ENCODE measurements at regions not wholly inside any gene's neighbourhood (a gene's known extent, or its start where the extent isn't known, plus 50 kb on each side); places are given as distances from the start of the nearest gene placed in this dataset.
"Not testable (repeated sequence)": the region's sequence is repeated elsewhere in the genome, so short reads cannot be mapped to it uniquely, and the experiment has no call there.

DNA sequence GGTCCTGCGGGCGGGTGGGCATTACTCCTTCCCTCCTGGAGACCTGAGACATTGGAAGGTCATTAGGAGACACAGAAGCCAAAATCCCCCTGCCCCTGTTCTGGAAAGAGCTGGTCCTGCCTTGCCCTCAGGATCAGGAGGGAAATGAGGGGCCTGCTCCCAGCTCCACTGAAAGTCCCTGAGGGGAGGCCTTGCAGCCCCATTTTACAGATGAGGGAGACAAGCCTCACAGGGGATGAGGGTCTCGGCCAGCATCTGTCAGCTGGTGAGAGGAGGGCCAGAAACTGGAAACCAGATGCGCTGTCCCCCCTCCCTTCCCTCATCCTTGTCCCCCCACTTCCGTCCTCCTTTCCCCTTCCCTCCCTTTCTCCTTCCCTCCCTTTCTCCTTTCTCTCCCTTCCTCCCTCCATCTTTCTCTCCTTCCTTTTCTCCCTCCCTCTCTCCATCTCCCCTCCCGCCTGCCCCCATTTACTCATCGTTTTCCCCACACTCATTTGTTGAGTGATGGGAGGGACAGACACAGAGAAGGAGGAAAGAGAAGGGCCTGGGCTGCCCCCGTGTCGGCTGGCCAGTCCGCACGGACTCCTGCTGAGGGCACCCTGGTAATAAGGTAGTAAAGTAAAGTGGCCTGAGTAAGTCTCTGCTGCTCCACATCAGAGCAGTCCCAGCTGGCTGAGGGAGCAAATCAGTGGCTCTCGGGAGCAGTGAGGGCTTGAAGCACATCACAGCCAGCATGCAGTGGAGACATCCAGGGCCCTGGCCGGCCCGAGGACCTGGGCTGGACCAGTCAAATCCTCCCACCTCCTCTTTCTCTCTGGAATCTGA is 112.4 kb upstream of the ALDH1A3 start:
- no peak for DNase-seq (ENCODE audit: low spot score)

DNA sequence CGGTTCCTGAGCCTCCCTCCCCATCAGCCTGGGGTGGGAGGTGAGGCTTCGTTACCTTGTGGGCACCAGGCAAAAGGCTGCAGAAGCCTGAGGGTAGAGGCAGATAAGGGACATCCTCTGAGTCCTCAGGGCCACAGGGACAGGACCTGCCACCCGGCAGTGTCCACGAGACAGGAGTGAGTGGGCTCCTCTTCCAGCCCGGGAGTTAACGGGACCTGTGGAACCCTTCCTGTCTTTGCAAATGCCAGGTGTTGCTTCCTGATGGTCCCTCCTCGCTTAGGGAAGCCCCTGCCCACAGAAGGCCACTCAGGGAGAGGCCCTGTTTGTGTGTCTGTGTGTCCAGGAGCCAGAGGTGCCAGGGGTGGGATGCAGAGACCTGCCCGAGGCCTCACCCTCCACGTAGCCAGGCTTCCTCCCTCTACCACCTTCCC is 111.1 kb upstream of the ALDH1A3 start:
- DNase-seq (ENCODE audit: low spot score), result peak; percentile 1

DNA sequence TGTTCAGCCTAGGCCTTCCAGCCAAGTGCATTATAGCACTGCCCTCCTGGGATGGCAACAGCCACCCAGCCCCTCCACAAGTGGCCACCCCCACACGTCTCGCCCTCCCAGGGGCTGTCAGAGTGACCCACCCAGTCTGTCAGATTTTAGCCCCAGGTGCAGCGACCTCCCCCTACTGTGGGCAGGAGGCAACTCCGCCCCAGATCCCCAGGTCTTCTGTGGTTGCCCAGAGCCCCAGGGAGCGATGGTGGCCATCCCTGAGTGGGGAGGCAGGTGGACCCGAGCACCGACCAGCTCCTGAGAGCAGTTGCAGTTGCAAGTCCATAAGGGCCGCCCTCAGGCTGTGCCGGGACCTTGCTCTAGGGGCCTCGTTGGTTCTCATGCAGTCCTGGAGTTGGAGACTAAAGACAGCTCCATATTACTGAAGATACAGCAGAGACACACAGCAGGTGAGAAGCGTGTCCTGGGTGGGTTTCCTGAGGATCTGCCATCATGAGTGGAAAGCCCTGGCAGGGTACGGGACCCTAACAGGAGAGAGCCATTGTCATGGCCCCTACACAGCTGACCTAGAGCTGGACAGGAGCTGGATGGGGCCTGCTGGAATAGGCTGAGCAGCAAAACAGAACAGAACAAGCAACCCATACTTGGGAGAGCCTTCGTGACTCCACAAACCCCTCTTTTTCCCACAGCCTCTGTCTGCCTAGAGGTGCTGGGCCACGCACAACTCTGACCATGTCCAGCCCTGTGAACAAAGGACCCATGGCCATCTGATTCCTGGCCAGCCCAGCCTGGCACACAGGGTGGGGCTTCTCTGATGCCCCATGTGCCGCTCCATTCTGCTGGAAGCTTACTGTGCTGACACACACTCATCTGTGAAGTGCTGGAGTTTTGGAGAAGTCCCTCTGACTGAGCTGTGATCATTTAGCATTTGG is 110.3 kb upstream of the ALDH1A3 start:
- DNase-seq (ENCODE audit: low spot score), result no peak

DNA sequence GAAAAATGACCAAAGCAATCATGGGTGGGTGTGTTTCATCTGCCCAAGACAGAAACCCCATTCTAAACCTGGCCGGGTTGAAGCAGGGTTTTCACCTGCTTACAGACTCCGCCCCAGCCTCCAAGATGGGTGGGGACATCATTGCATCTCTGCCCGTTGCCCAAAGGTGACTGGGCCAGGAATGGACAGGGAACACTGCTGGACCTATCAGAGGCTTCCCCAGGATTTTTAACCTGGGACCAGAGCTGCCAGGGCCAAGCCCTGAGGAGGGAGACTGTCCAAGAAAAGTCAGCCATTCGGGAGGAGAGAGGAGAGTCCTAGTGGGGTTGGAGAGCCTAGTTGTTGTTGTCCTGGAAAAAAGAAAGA is 109.7 kb upstream of the ALDH1A3 start:
- no peak for DNase-seq (ENCODE audit: low spot score)

DNA sequence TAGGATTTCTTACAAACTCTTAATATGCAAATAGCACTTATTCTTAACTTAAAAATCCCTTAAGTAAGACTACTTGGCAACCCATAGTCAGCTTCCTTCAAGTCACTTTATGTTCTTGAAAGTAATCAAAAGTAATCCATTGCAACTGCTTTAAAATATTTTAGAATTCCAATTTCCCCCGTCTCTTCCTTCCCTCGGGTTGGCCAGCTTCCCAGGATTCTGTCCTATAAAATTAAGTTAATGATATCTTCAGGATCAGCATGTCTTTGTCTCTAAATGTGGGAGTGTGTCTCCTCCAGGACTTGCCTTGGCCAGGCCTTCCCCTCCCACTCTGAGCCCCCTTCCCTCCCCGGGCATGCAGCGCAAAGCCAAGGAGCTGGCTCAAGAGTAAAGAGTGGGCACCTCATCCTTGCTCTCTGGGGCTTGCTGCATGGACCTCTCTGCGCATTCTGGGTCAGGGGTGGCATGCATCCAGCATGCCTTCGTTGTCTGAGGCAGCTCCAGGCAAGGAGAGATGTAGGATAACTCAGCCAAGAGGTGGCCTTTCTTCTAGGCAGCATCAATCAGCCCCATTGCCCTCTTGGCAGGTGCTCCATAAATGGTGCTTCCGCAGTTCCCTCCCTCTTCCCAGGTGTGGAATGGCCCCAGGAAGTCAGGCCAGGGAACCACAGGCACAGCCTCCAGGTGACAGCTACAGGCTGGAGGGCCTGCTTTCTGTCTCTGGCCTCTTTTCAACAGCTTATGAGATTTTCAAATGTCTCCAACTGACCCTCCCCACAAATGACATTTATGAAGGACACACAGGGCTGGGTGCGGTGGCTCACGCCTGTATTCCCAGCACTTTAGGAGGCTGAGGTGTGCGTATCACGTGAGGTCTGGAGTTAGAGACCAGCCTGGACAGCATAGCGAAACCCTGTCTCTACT is 108.7 kb upstream of the ALDH1A3 start:
- peak; percentile 62 for DNase-seq (ENCODE audit: low spot score)

DNA sequence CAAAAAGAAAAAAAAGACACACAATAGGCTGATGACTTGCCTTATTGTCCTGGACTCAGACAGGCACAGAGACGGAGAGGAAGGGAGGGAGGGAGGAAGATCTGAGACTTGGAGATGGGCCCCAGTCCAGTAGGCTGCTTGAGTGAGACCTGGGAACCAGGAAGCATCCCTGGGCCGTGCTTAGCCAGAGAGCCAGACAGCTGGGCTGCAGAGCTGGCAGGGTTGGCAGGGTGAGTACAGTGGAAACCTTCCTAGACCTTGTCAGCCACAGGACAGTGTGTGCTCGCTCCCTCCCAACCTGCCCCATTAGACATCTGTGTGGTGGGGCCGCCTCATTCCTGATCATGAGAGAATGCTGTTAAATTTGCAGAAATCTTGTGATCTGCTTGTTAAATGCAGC is 107.9 kb upstream of the ALDH1A3 start:
- DNase-seq (ENCODE audit: low spot score), result peak; percentile 27

DNA sequence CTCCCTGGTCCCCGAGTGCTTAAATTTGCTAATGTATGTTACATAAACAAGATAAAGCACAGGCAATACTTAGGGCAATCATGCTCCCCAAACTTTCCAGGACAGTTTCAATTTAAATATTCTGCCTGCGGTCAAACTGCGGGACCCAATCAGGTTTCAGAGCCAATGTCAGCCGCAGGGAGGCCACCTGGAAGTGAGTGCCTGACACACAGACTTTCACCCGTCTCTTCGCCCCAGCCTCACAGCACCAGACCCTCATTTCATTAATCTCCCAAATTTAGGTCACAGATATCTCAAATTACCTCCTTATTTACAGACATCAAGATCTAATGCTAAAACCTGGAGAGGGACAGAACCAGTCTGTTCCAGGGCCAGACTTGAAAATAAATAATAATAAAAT is 107.2 kb upstream of the ALDH1A3 start:
- no peak for DNase-seq (ENCODE audit: low spot score)

DNA sequence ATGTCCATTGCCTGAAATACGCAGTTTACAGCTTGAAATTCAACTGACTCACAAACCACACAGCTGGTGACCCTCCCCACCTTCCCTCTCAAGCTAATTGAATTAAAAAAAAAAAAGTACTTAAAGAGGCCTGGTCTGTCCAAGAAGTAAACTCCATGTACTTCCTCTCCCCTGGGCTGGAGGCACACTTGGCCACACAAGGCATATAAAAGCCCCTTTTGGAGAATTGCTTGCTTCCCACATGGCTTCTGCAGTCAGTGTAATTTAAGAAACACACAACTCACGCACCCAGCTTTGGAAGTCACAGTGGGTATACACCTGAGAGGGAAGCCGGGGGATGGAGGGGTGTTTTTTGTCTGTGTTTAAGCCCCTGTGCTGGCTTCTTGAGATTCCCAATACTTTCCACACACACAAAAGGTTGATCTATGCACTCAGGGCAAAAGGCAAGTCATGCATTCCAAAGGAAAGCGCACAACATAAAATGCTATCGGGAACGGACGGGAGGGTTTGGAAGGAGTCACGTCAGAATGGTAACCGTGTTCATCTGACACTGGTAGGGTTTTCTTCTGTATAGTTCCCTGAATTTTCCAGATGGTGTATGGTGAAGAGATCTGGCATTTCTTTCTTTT is 106.6 kb upstream of the ALDH1A3 start:
- DNase-seq (ENCODE audit: low spot score), result peak; percentile 87

DNA sequence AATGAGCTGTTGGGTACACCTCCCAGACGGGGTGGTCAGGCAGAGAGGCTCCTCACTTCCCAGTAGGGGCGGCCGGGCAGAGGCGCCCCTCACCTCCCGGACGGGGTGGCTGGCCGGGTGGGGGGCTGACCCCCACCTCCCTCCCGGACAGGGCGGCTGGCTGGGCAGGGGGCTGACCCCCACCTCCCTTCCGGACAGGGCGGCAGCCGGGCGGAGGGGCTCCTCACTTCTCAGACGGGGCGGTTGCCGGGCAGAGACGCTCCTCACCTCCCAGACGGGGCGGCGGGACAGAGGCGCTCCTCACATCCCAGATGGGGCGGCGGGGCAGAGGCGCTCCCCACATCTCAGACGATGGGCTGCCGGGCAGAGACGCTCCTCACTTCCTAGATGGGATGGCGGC is 105.6 kb upstream of the ALDH1A3 start:
- not testable (repeated sequence) for DNase-seq (ENCODE audit: low spot score)

DNA sequence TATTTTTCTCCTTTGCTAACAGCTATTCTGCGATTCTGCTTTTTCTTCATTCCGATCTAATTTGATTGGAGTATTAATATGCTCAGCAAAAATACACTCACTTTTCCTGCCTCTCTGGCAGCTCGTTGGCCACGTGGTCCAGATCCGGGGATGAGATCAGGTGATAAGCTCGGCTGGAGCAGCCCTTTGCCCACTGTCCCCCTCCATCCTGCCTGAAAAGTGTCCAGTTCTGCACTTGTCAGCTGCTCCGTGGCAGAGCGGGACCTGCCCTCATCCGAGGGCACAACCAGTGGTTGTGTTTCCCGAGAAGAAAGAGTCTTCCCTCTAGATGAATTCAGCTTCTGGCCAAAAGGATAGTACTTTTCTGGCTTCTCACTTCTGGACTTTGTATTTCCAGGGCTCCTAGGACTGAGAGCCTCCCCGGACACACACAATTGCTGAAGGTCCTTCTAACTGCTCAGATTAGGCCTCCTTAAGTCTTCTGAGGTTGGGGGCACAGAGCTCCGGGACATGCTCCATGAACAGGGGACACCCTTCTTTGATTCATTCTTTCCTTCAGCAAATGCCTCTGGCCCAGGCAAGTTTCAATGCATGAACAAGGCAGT is 103.9 kb upstream of the ALDH1A3 start:
- peak; percentile 10 for DNase-seq (ENCODE audit: low spot score)

DNA sequence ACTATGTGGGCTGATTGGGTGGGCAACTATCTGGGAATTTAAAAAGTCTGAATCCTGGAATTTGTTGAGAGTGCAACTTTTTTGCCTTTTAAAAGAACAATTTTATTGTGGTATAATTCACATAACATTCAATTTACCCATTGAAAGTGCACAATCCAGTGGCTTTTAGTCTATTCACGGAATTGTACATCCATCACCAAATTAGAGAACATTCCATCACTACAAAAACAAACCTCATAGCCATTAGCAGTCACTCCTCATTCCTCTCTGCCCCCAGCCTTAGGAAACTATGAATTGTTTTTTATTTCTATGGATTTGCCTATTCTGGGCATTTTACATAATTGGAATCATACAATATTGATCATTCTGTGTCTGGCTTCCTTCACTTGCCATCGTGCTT is 101.8 kb upstream of the ALDH1A3 start:
- DNase-seq (ENCODE audit: low spot score), result no peak

DNA sequence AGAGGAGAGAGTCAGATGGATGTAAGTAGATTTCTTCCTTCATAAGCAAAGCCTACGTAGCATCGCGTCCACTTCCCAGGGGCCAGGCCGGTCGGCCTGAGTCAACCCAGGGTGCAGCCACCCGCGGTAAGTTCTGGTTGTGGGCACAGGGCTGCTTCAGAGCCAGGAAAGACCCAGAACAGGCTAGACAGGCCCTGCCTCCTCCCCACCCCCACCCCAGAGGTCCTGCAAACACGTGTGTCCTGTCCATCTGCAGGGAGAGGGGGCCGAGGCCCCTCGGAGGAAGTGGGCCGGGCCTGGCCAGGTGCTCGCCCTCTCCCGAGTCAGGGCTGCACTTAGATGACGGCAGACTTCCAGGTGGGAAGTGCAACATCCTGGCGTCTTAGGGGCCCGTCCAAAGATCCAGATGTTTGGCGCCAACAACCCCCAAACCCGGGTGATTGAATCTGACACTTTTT is 100.8 kb upstream of the ALDH1A3 start:
- DNase-seq (ENCODE audit: low spot score), result no peak

DNA sequence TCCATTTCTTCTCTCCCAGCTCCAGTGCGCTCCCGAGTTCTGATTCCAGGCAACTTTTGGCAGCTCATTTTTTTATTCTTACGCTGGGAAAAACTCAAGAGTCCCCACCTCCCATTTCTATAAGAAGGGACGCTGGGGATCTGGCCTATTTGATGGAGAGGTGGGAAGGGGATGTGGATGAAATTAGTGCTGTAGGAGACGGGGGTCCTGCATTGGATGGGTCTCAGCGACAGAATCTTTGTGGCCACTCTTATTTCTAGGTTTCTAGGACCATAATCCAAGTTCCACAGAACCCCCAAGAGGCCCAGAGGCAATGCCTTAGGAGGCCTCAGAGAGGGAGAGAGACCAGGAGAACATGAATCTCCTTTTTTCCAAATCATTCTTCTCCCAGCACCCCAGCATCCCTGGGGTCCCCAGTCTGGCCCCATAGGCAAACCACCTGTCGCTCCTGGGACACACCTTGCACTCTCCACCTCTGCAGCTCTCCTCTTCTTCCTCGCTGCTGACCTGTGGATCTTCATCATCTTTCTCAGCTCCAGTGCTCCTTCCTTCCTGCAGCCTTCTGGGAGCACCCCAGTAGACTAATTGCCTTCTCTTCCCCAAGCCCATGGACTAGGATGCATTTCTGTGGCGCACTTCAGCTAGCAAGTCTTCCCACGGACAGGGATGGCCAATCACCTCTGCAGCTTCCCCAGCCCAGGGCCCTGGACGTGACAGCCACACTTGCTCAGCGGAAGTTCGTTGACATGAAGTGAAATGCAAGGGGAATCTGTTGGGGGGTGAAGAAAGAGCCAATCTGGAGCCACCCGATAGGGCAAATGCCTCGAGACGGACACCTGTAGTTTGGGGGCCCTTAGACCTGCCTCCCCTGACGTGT is 100.1 kb upstream of the ALDH1A3 start:
- no peak for DNase-seq (ENCODE audit: low spot score)

DNA sequence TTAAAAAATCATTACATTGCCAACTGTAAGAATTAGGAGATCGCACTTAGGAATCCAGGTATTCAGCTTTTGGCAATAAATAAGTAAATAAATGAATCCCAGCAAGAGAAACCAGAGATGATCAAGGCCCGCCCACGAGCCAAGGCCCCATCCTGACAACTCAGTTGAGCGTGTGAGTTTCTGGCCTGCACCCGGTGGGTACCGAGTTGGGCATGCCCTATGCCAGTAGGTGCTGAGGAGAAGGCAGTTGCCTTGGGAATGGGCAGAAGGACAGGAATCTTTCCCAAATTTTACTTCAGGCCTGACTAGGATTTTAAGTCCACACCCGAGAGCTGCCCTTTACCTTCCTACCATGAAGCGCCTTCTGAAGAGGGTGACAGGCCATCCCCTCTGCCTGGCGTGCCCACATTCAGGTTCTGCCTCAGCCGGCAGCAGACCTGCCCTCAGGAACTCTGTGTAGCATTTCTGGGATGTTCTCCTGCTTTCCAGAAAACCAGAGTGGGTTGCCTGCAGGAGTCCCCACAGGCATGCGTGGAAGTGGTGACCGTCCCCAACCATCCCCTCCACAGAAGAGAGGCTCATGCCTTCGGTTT is 99.3 kb upstream of the ALDH1A3 start:
- DNase-seq (ENCODE audit: low spot score), result no peak

DNA sequence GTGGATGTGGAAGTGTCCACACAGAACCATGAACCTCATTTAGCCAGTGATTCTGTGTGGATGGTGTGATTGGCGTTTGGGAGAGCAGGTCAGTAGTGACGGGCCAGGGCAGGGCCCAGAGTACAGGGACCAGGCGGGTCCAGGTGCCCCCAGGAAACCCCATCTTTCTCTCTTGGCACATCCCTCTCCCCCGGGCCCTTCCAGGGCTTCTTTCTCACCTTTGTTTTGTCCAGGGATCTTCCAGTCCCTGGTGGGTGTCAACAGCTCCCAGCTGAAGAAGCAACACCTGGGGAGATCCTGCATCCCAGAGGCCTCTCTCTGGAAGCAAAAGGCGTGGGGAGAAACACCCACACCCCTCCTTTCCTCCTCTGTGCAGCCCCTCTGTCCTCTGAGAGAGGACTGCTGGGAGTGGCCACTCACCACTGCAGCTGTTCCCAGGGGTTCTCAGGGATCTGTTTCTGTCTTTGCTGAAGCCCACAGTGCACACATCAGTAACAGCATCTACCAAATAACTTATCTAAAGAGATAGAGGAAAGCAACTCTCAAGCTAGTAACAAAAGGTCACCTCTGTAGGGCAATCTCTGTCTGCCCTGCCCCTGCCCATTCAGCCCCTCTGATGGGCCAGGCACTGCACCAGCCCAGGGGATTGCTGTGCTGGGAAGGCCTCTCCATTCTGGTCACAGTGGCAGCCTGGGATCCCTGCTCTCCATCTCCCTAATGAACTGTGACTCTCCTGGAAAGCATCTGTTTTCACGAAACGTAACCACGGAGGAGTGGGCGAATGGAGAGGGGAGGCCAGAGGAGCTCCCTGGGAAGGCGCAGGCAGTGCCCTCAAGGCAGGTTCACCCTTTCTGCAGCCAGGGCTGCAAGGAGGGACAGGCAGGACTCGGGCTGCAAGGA is 98.3 kb upstream of the ALDH1A3 start:
- peak; percentile 94 for DNase-seq (ENCODE audit: low spot score)

DNA sequence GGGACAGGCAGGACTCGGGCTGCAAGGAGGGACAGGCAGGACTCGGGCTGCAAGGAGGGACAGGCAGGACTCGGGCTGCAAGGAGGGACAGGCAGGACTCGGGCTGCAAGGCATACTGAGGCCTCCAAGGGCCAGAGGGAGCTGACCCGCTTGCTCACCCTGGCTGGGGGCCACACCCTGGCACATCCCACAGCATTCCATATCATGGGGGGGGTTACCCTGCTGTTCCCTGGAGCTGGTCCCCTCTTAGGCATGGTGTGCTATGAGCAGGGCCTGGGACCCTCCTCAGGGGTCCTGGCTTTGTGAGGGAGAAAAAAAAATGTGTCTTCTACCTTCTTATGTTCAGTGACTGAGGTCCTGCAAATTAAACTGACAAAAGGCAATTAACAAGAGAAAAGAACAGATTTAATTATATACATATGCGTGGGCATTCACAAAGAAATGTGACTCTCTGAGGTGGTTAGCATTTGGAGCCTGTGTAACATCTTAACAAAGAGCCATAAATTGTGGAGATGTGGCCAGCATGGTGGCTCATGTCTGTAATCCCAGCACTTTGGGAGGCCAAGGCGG is 97.6 kb upstream of the ALDH1A3 start:
- no peak for DNase-seq (ENCODE audit: low spot score)

DNA sequence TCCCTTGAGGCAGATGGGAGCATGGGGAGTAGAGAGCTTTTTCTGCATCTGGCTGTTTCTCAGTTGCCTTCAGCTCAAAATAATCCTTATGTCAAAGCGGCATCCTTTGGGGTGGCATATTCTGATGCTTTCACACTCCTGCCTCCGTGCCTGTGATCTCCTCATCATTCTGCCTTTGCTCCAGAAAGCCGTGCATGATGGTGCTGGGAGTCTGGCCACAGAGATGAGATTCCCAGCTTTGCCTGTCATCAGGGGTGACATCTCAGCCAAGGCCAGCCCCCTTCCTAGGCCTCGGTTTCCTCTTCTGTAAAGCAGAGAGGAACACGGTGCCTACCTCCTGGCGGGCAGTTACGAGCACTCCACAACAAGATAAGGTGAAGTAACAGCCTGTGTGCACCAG is 96.3 kb upstream of the ALDH1A3 start:
- DNase-seq (ENCODE audit: low spot score), result no peak
